Type B pancreatic cell (in vitro differentiated cells): ENCODE measurements at regions not wholly inside any gene's neighbourhood (a gene's known extent, or its start where the extent isn't known, plus 50 kb on each side); places are given as distances from the start of the nearest gene placed in this dataset.

Experiments used
- DNase-seq: peaks from one replicate; pipeline ENCODE4 v3.0.0; 2021; ENCODE audit warnings: mixed read lengths; ENCODE audit not compliant: unreplicated experiment; ENCODE audit errors: extremely low spot score
- H3K27ac Mint-ChIP-seq: 2 replicates; pipeline ENCODE4 v1.8.0; 2021; ENCODE audit warnings: mild to moderate bottlenecking, mixed read lengths
- H3K27me3 Mint-ChIP-seq: 2 replicates; pipeline ENCODE4 v1.8.0; 2021; ENCODE audit warnings: mixed read lengths
- H3K36me3 Mint-ChIP-seq: 2 replicates; pipeline ENCODE4 v1.8.0; 2021; ENCODE audit warnings: mixed read lengths
- H3K4me1 Mint-ChIP-seq: one replicate; pipeline ENCODE4 v1.8.0; 2021; ENCODE audit warnings: mixed read lengths; ENCODE audit not compliant: unreplicated experiment
- H3K4me3 Mint-ChIP-seq: 2 replicates; pipeline ENCODE4 v1.8.0; 2021; ENCODE audit warnings: mild to moderate bottlenecking, mixed read lengths
- H3K9me3 Mint-ChIP-seq: 2 replicates; pipeline ENCODE4 v1.8.0; 2021; ENCODE audit warnings: mixed read lengths
- TF ChIP-seq, protein P1 (sequence below): fragments of 200-600 bp; sonication (generic); conservative IDR thresholded peaks from 2 replicates; pipeline ENCODE4 v1.5.0; 2021; ENCODE audit warnings: antibody characterized with exemption, mild to moderate bottlenecking

DNA sequence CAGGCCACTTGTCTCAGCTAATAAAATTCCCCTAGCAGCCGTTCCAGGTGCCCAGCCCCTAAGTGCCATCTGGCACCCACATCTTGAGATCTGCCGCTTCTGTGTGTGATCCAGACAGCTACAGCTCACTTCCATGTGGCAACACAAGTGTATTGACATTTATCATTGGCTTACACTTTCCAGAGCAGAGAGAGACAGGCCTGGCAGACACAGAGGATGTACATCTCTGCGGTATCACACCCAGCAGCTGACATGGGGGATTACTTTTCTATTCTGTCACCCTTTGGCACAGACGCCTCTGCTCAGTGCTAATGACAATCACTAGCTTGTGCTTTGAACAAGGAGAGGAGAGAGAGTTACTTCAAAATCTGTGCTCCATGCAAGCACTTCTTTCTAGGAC, 195.9 kb downstream of the KDR start:
- Mint-ChIP-seq H3K9me3 (no peaks in the 10 kb centered on the region), H3K4me1 (no peaks in the 10 kb centered on the region)
- no peak for DNase-seq

DNA sequence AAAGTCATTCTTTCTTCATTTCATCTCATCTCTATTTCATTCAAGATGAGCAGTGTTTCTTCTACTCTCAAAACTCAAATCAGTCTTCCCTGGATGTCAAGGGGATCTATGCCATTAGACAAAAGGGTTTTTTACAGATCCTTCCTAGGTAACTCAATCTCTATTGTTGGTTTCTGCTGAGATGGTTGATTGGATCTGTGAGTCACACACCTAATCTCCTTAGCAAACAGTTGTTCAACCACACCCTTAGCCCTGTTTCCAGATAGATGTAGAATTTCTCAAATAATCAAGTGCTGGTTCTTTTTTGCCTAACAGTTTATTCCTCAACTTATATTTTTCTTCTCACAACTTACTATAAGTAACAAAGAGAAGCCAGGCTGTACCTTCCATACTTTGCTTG, 200.5 kb downstream of the KDR start:
- Mint-ChIP-seq H3K9me3 (no peaks in the 10 kb centered on the region), H3K36me3 (no peaks in the 10 kb centered on the region)

More for the DNA sequence above, 195.9 kb downstream of the KDR start:
- H3K27me3 Mint-ChIP-seq = no peaks in the 10 kb centered on the region
- no peaks in the 10 kb centered on the region for H3K36me3 Mint-ChIP-seq
- no peak overlapping the region for H3K27ac Mint-ChIP-seq
- TF ChIP-seq, protein P1, sequence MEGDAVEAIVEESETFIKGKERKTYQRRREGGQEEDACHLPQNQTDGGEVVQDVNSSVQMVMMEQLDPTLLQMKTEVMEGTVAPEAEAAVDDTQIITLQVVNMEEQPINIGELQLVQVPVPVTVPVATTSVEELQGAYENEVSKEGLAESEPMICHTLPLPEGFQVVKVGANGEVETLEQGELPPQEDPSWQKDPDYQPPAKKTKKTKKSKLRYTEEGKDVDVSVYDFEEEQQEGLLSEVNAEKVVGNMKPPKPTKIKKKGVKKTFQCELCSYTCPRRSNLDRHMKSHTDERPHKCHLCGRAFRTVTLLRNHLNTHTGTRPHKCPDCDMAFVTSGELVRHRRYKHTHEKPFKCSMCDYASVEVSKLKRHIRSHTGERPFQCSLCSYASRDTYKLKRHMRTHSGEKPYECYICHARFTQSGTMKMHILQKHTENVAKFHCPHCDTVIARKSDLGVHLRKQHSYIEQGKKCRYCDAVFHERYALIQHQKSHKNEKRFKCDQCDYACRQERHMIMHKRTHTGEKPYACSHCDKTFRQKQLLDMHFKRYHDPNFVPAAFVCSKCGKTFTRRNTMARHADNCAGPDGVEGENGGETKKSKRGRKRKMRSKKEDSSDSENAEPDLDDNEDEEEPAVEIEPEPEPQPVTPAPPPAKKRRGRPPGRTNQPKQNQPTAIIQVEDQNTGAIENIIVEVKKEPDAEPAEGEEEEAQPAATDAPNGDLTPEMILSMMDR = no peak
- H3K4me3 Mint-ChIP-seq = no peak overlapping the region

DNA sequence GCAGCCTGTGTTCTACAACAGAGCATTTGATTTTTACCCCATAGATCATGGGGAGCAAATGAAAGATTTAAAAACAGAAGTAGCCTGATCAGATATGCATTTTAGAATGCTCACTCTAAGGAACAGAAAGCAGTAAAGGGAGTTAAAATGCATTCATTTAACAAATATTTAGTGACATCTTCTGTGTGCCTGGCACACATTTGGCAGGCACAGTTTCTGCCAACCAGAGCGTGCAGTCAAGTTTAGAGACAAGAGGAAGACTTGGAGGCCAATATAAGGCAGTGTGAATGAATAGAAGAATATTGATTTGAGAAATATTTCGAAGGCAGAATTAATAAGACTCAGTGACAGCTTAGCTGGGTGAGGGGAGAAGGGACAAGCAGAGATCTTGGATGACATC, 210.1 kb downstream of the KDR start:
- DNase-seq = no peak
- Mint-ChIP-seq H3K4me1 (no peaks in the 10 kb centered on the region), H3K27ac (no peak overlapping the region), H3K27me3 (no peaks in the 10 kb centered on the region), H3K4me3 (no peak overlapping the region), H3K9me3 (no peaks in the 10 kb centered on the region), H3K36me3 (no peaks in the 10 kb centered on the region)
- TF ChIP-seq, protein P1 = no peak

More for the DNA sequence above, 200.5 kb downstream of the KDR start:
- Mint-ChIP-seq H3K27me3 (no peaks in the 10 kb centered on the region), H3K4me1 (no peaks in the 10 kb centered on the region), H3K4me3 (no peak overlapping the region), H3K27ac (no peak overlapping the region)
- TF ChIP-seq, protein P1 = no peak
- no peak for DNase-seq

DNA sequence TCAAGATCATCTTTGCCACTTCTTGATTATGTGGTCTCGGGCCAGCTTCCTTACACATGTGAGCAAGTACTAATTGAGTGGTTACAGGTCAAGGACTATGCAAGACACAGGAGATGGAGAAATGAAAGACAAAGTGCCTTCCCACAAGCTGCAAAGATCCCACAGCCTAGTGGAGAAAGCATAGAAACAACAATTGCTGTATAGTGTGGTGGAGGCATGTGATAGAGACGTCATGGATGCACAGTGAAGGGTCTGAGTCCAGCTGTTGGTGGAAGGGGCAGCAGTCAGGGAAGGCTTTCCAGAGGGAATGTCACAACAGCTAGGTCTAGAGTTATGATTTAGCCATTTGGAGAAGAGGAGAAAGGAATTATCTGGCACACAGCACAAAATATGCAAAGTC, 210.6 kb downstream of the KDR start:
- Mint-ChIP-seq H3K27ac (no peak overlapping the region), H3K4me3 (no peak overlapping the region), H3K36me3 (no peaks in the 10 kb centered on the region), H3K9me3 (no peaks in the 10 kb centered on the region), H3K4me1 (no peaks in the 10 kb centered on the region), H3K27me3 (no peaks in the 10 kb centered on the region)
- DNase-seq = no peak
- TF ChIP-seq, protein P1 = no peak

DNA sequence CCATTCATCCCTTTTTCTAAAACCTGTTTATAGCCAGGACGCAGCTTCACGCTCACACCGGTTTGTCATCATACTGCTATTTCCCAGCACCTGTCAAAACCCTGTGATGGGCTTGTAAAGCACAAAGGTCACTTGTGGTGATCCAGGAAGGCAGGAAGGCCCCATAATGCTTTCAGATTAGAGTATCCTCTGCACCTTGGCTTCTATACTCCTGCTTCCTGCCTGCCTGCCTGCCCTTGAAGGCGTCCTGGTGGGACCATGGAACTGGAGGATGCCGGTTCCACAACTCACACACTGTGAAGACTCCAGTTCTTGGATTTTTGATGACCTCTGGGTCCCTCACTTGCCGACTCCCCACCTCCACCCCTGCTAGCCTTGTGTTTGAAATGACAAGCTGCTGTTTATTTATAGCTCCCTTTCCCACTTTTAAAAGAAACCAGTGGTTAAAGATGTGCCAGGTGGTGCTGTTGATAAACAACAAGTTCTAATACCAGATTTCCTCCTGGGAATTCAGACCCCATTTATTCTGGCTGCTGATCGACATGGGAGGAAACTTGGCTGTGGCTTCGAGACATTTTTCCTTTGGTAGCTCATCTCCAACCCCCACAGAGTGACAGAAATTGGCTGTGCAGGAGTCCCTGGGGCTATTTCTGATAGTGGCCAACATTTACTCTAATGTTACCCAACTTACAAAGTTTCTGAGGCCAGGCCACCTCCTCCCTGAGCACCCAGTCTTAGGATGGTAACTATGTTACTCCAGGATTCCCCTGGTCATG, 211.5 kb downstream of the KDR start:
- H3K9me3 Mint-ChIP-seq = no peaks in the 10 kb centered on the region
- no peaks in the 10 kb centered on the region for H3K4me1 Mint-ChIP-seq
- TF ChIP-seq, protein P1 = no peak
- no peaks in the 10 kb centered on the region for H3K27me3 Mint-ChIP-seq
- no peak overlapping the region for H3K4me3 Mint-ChIP-seq
- H3K36me3 Mint-ChIP-seq = no peaks in the 10 kb centered on the region
- H3K27ac Mint-ChIP-seq = no peak overlapping the region
- no peak for DNase-seq

DNA sequence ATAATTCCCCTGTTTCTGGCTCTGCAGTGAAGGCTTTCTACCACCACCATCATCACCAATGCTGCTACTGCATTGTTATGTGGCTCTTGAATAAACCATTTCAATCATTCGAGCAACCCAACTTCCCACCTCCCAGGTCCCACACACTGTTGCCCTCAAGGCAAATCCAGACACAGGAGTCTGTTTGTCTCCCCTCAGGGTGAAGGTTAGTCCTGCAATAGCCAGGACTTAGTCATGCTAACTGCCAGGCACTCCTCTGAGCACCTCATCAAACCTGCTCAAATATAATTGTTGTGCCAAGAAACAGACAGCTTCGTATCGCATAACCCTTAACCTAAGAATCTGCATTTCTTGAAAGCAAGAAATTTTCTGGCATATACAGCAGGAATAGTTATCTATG, 213.2 kb downstream of the KDR start:
- no peak for DNase-seq
- Mint-ChIP-seq H3K4me3 (no peak overlapping the region), H3K9me3 (no peaks in the 10 kb centered on the region), H3K27me3 (no peaks in the 10 kb centered on the region), H3K4me1 (no peaks in the 10 kb centered on the region), H3K27ac (no peak overlapping the region), H3K36me3 (no peaks in the 10 kb centered on the region)
- TF ChIP-seq, protein P1 = no peak
